ENCODE measurements at regions not wholly inside any gene's neighbourhood (a gene's known extent, or its start where the extent isn't known, plus 50 kb on each side); places are given as distances from the start of the nearest gene placed in this dataset.

- no peaks in the 10 kb centered on the region for H3K9me3 Mint-ChIP-seq
- H3K27me3 Mint-ChIP-seq: peaks cover 59% of the 10 kb centered on the region
- H3K4me1 Mint-ChIP-seq: peaks cover 0 to 7% (median 4%) of the 10 kb centered on the region in 4 donors
- Histone ChIP-seq H3K4me3 (ENCODE audit: low read depth, low read length) (no peak overlapping the region), H3K4me1 (ENCODE audit: control insufficient read depth, insufficient read depth, low read length, poor library complexity, severe bottlenecking) (peaks cover 6% of the 10 kb centered on the region), H3K36me3 (ENCODE audit: control insufficient read depth, insufficient read depth, low read length) (no peaks in the 10 kb centered on the region), H3K27ac (ENCODE audit: insufficient read depth, low read length, poor library complexity, severe bottlenecking) (no peak overlapping the region), H3K27me3 (ENCODE audit: control insufficient read depth, insufficient read depth, low read length) (peaks cover 43% of the 10 kb centered on the region), H3K9me3 (ENCODE audit: control insufficient read depth in 2 of 2, low read length in 2 of 2) (no peaks in the 10 kb centered on the region)
- no peak for ATAC-seq (ENCODE audit: low read depth in 2 of 2)
- no peak for DNase-seq
- no peak overlapping the region for H3K27ac Mint-ChIP-seq
- no peaks in the 10 kb centered on the region for H3K36me3 Mint-ChIP-seq
- no peak overlapping the region for H3K4me3 Mint-ChIP-seq
Measured at GRCh38 chr6:27081931-27082330, 165.6 kb upstream of the PRSS16 start.

DNA sequence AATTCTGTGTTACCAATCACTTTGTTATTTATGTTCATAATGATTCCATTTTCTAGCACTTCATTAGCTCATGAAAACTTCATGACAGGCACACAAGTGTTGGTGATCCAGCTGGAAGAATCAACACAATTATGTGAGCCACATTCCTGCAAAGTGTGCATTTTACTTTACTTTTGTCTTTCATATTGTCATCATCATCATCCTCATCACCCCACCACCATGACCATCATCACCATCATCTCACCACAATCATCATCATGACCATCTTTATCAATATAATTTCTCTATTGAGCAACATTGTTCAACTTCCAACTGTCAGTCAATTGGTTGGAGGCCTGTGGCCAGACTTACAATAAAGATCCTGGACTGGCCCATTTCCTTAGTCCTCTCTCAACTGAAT is 159.4 kb upstream of the PRSS16 start:
- H3K9me3 Mint-ChIP-seq: peaks cover 0 to 10% (median 0%) of the 10 kb centered on the region in 7 donors
- H3K4me1 ChIP-seq (ENCODE audit: control insufficient read depth, insufficient read depth, low read length, poor library complexity, severe bottlenecking): no peaks in the 10 kb centered on the region
- no peak overlapping the region for H3K27ac Mint-ChIP-seq
- no peak for ATAC-seq (ENCODE audit: low read depth in 2 of 2)
- DNase-seq: no peak
- H3K27me3 ChIP-seq (ENCODE audit: control insufficient read depth, insufficient read depth, low read length): peaks cover 58% of the 10 kb centered on the region
- H3K9me3 ChIP-seq (ENCODE audit: control insufficient read depth in 2 of 2, low read length in 2 of 2): no peaks in the 10 kb centered on the region
- H3K4me1 Mint-ChIP-seq: peaks cover 6% of the 10 kb centered on the region in 4 donors
- peaks cover 72% of the 10 kb centered on the region for H3K27me3 Mint-ChIP-seq
- H3K36me3 Mint-ChIP-seq: no peaks in the 10 kb centered on the region
- H3K4me3 Mint-ChIP-seq: no peak overlapping the region
- no peak overlapping the region for H3K4me3 ChIP-seq (ENCODE audit: low read depth, low read length)
- H3K36me3 ChIP-seq (ENCODE audit: control insufficient read depth, insufficient read depth, low read length): no peaks in the 10 kb centered on the region
- H3K27ac ChIP-seq (ENCODE audit: insufficient read depth, low read length, poor library complexity, severe bottlenecking): no peak overlapping the region

DNA sequence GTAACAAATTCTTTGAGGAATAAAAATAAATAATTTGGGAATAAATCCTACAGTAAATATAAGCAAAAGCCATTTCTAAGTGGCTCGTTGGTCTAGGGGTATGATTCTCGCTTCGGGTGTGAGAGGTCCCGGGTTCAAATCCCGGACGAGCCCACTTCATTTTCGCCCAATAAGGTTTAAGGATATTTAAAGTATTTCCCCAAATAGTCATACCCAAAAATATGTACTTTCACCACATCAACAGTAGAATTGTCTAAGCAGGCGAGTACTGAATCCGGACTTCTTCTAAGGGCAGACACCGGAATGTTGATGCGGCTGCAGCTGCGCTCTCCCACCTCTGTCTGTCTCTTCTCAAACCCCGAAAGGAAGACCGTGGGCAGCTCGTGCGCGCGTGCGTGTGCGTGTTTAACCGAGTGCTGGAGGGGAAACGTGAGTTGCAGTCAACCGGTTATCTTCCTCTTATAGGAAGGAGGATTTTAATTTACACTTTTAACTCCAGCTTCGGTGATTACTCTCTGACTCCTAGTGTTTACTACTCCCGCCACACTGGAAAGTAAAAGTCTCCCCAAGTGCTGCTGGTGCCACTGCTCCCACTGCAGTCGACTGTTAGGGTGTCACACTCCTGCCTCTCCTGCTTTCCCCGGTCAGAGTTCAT is 155.7 kb upstream of the PRSS16 start:
- Histone ChIP-seq H3K4me3 (ENCODE audit: low read depth, low read length) (peak overlapping the region; percentile 28), H3K9me3 (ENCODE audit: control insufficient read depth in 2 of 2, low read length in 2 of 2) (peaks cover 0 to 4% of the 10 kb centered on the region in 2 experiments), H3K27ac (ENCODE audit: insufficient read depth, low read length, poor library complexity, severe bottlenecking) (no peak overlapping the region), H3K4me1 (ENCODE audit: control insufficient read depth, insufficient read depth, low read length, poor library complexity, severe bottlenecking) (peaks cover 4% of the 10 kb centered on the region), H3K36me3 (ENCODE audit: control insufficient read depth, insufficient read depth, low read length) (no peaks in the 10 kb centered on the region), H3K27me3 (ENCODE audit: control insufficient read depth, insufficient read depth, low read length) (peaks cover 54% of the 10 kb centered on the region)
- H3K36me3 Mint-ChIP-seq: no peaks in the 10 kb centered on the region
- peaks cover 6 to 12% (median 11%) of the 10 kb centered on the region in 4 donors for H3K4me1 Mint-ChIP-seq
- ATAC-seq (ENCODE audit: low read depth in 2 of 2) (no peak), DNase-seq (peak in 1 of 3 donors; percentile 27)
- H3K4me3 Mint-ChIP-seq: peak overlapping the region in 2 of 4 donors; percentile 9 to 79
- H3K9me3 Mint-ChIP-seq: peaks cover 0 to 10% (median 4%) of the 10 kb centered on the region in 7 donors
- H3K27me3 Mint-ChIP-seq: peaks cover 89% of the 10 kb centered on the region
- no peak overlapping the region for H3K27ac Mint-ChIP-seq

DNA sequence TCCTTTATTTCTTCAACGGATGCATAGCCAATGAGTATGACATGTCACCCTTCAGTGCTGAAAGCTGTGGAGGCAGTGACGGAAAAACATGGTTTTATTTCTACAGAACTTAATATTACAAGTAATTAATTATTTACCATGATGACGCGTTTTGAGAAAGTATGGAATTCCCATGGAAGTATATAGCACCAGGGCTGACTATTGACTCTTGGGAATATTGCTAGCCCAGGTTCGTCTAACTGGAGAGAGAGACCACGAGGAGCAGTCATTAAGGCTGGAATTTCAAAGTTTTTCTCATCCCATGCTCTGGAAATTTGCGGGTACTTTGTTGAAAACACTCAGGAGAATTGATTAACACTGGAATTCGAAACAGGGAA is 155.2 kb upstream of the PRSS16 start:
- ATAC-seq (ENCODE audit: low read depth in 2 of 2) (no peak), DNase-seq (no peak)
- peaks cover 89% of the 10 kb centered on the region for H3K27me3 Mint-ChIP-seq
- Histone ChIP-seq H3K36me3 (ENCODE audit: control insufficient read depth, insufficient read depth, low read length) (no peaks in the 10 kb centered on the region), H3K27me3 (ENCODE audit: control insufficient read depth, insufficient read depth, low read length) (peaks cover 56% of the 10 kb centered on the region), H3K4me3 (ENCODE audit: low read depth, low read length) (no peak overlapping the region), H3K9me3 (ENCODE audit: control insufficient read depth in 2 of 2, low read length in 2 of 2) (peaks cover 0 to 4% of the 10 kb centered on the region in 2 experiments), H3K27ac (ENCODE audit: insufficient read depth, low read length, poor library complexity, severe bottlenecking) (no peak overlapping the region), H3K4me1 (ENCODE audit: control insufficient read depth, insufficient read depth, low read length, poor library complexity, severe bottlenecking) (peaks cover 10% of the 10 kb centered on the region)
- peak overlapping the region in 1 of 4 donors; percentile 79 for H3K4me3 Mint-ChIP-seq
- H3K9me3 Mint-ChIP-seq: peaks cover 0 to 10% (median 5%) of the 10 kb centered on the region in 7 donors
- no peak overlapping the region for H3K27ac Mint-ChIP-seq
- H3K36me3 Mint-ChIP-seq: no peaks in the 10 kb centered on the region
- H3K4me1 Mint-ChIP-seq: peaks cover 6 to 17% (median 11%) of the 10 kb centered on the region in 4 donors

GRCh38 chr6:27095914-27096313 is 151.6 kb upstream of the PRSS16 start:
- Histone ChIP-seq H3K4me3 (ENCODE audit: low read depth, low read length) (no peak overlapping the region), H3K36me3 (ENCODE audit: control insufficient read depth, insufficient read depth, low read length) (no peaks in the 10 kb centered on the region), H3K9me3 (ENCODE audit: control insufficient read depth in 2 of 2, low read length in 2 of 2) (peaks cover 0 to 4% of the 10 kb centered on the region in 2 experiments), H3K27me3 (ENCODE audit: control insufficient read depth, insufficient read depth, low read length) (peaks cover 50% of the 10 kb centered on the region), H3K27ac (ENCODE audit: insufficient read depth, low read length, poor library complexity, severe bottlenecking) (no peak overlapping the region), H3K4me1 (ENCODE audit: control insufficient read depth, insufficient read depth, low read length, poor library complexity, severe bottlenecking) (peaks cover 12% of the 10 kb centered on the region)
- Mint-ChIP-seq H3K9me3 (peaks cover 0 to 9% (median 5%) of the 10 kb centered on the region in 7 donors), H3K4me1 (peaks cover 6 to 21% (median 11%) of the 10 kb centered on the region in 4 donors), H3K36me3 (no peaks in the 10 kb centered on the region), H3K4me3 (no peak overlapping the region), H3K27me3 (peaks cover 76% of the 10 kb centered on the region), H3K27ac (no peak overlapping the region)
- DNase-seq (no peak), ATAC-seq (ENCODE audit: low read depth in 2 of 2) (no peak)

DNA sequence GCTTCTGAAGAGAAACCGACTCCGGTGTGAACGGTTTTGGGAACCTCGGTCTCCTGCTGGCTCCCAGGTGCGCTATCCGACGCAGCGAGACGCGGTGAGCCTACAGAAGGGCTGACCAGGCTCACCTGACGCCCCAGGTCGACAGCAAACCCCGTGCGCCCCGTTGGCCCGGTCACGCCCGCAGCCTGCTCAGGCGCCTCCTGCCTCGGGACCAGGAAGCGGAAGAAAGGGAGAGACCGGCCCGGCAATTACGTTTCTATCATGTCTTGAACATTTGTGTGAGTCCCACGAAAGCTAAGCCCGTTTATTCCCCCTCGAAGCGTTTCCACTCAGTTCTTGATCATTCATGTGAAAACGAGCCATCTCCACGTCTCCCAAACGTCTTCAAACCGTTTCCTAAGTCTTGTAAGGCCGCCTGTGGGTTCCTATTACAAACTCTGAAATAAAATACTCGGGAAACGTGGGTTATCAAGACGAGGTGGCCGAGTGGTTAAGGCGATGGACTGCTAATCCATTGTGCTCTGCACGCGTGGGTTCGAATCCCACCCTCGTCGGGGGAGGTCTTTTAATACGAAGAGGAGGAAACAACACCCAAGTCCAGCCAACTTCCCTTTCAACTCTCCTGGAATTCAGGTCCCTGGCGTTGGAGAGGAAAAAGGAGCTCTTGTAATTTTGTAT is 150.5 kb upstream of the PRSS16 start:
- Histone ChIP-seq H3K9me3 (ENCODE audit: control insufficient read depth in 2 of 2, low read length in 2 of 2) (peaks cover 0 to 4% of the 10 kb centered on the region in 2 experiments), H3K4me1 (ENCODE audit: control insufficient read depth, insufficient read depth, low read length, poor library complexity, severe bottlenecking) (peaks cover 12% of the 10 kb centered on the region), H3K27me3 (ENCODE audit: control insufficient read depth, insufficient read depth, low read length) (peaks cover 41% of the 10 kb centered on the region), H3K36me3 (ENCODE audit: control insufficient read depth, insufficient read depth, low read length) (no peaks in the 10 kb centered on the region), H3K27ac (ENCODE audit: insufficient read depth, low read length, poor library complexity, severe bottlenecking) (no peak overlapping the region), H3K4me3 (ENCODE audit: low read depth, low read length) (peak overlapping the region; percentile 66)
- DNase-seq (peak in 1 of 3 donors; percentile 51), ATAC-seq (ENCODE audit: low read depth in 2 of 2) (no peak)
- H3K36me3 Mint-ChIP-seq: no peaks in the 10 kb centered on the region
- H3K4me3 Mint-ChIP-seq: peak overlapping the region; percentile 27 to 79 (median 73)
- H3K9me3 Mint-ChIP-seq: peaks cover 0 to 9% (median 5%) of the 10 kb centered on the region in 7 donors
- peaks cover 66% of the 10 kb centered on the region for H3K27me3 Mint-ChIP-seq
- H3K4me1 Mint-ChIP-seq: peaks cover 3 to 17% (median 7%) of the 10 kb centered on the region in 4 donors
- H3K27ac Mint-ChIP-seq: no peak overlapping the region

GRCh38 chr6:27098956-27099355 is 148.5 kb upstream of the PRSS16 start:
- H3K4me3 ChIP-seq (ENCODE audit: low read depth, low read length): no peak overlapping the region
- H3K4me1 ChIP-seq (ENCODE audit: control insufficient read depth, insufficient read depth, low read length, poor library complexity, severe bottlenecking): peaks cover 12% of the 10 kb centered on the region
- H3K27me3 Mint-ChIP-seq: peaks cover 57% of the 10 kb centered on the region
- peaks cover 0 to 4% of the 10 kb centered on the region in 2 experiments for H3K9me3 ChIP-seq (ENCODE audit: control insufficient read depth in 2 of 2, low read length in 2 of 2)
- H3K36me3 Mint-ChIP-seq: no peaks in the 10 kb centered on the region
- peaks cover 28% of the 10 kb centered on the region for H3K27me3 ChIP-seq (ENCODE audit: control insufficient read depth, insufficient read depth, low read length)
- no peak for ATAC-seq (ENCODE audit: low read depth in 2 of 2)
- H3K4me1 Mint-ChIP-seq: peaks cover 0 to 14% (median 5%) of the 10 kb centered on the region in 4 donors
- H3K27ac ChIP-seq (ENCODE audit: insufficient read depth, low read length, poor library complexity, severe bottlenecking): no peak overlapping the region
- no peak for DNase-seq
- H3K9me3 Mint-ChIP-seq: peaks cover 0 to 9% (median 5%) of the 10 kb centered on the region in 7 donors
- H3K36me3 ChIP-seq (ENCODE audit: control insufficient read depth, insufficient read depth, low read length): no peaks in the 10 kb centered on the region
- H3K4me3 Mint-ChIP-seq: peak overlapping the region in 1 of 4 donors; percentile 27
- no peak overlapping the region for H3K27ac Mint-ChIP-seq

Measured in CD4-positive, CD25-positive, alpha-beta regulatory T cell (primary cell).